COLO668 (cell line): ENCODE measurements at regions not wholly inside any gene's neighbourhood (a gene's known extent, or its start where the extent isn't known, plus 50 kb on each side); places are given as distances from the start of the nearest gene placed in this dataset.

ENCODE experiments used
- DNase-seq: peaks from one replicate; lab custom pipeline; 2025; ENCODE audit not compliant: unreplicated experiment; lab: John Stamatoyannopoulos, UW

DNA sequence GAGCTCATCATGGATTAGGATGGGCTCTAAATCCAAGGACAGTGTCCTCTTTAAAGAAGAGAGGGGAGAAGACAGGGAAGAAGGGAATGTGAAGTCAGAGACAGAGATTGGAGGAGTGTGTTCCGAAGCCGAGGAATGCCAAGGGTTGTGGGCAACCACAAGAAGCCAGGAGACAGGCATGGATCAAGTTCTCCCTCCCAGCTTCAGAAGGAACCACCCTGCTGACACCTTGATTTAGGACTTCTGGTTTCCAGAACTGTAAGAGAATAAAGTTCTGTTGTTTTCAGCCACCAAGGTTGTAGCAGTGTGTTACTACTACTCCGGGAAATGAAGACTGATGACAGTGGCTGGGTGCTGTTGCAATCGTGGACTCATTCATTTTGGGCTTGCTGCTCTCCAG lies 120.1 kb downstream of the RPS12 start:
- no peak for DNase-seq

DNA sequence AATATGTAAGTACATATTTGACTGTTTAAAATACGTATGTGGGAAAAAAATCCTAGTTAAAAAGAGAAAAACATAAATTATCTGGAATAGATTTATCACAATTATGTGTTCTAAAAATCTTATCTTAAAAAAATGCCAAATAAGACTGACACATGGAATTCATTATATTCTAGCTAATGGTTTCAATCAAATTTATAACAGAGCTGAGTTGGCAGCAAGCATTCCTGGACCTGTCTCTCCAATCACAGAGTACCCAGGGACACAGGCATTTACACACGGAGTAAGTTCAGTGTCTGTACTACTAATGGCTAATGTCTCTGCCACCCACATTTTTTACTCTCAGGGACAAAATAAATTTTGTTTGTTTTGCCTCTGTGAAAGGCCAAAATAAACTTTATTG lies 122.3 kb downstream of the RPS12 start:
- DNase-seq, result no peak

DNA sequence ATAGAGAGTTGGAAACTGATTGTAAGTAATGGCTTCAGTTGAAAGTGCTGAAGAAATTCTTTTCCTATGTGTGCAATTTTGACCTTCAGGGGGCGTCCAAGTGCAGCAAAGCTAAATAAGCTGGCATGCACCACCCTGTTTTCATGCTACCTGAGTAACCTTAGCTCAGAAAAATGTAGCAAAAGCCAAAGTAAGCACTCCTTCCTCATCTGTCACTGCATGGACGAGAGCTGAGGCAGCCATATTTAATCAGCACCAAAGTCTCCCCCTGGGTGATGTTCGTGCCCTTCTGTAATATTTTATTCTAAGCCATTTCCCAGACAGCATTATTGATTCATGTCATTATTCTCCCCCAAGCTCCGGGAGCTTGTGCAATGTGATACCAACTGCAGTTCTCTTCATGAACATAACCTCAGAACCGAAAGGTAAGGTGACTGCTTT lies 123.1 kb downstream of the RPS12 start:
- DNase-seq, result peak; percentile 34

DNA sequence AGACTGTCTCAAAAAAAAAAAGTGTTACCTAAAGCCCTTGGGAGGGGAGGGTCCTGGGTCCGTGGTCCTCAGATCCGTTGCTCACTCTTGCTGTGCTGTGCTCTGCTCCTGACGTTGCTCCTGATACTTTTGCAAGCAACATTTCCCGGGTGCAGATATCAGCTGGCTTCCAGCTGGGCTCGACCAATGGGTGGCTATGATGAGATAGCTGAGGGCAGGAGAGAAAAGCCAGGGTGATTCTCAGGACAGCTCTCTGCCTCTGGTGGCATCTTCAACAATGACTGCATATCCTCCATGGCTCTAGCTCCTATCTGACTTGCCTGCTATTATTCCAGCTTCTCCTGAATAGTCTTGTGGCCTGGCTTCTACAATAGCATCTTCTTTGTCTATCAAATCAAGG lies 134.5 kb downstream of the RPS12 start:
- no peak for DNase-seq

DNA sequence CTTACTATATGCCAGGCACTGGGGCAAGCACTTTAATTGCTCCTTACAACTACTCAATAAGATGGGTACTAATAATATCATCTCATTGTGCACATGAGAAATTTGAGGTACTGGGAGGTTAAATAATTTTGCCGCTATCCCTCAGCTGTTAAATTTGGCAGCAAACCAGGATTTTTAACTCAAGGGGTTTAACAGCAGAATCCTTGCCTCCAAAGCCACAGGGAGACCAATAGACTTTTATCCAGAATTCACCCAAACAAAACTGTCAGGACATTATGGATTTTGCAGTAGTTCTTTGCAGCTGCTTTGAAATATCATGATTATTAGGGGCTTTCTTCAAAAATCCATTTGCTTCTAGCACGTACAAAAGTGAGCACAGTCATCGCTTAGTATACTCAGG lies 136.2 kb downstream of the RPS12 start:
- DNase-seq, result no peak

DNA sequence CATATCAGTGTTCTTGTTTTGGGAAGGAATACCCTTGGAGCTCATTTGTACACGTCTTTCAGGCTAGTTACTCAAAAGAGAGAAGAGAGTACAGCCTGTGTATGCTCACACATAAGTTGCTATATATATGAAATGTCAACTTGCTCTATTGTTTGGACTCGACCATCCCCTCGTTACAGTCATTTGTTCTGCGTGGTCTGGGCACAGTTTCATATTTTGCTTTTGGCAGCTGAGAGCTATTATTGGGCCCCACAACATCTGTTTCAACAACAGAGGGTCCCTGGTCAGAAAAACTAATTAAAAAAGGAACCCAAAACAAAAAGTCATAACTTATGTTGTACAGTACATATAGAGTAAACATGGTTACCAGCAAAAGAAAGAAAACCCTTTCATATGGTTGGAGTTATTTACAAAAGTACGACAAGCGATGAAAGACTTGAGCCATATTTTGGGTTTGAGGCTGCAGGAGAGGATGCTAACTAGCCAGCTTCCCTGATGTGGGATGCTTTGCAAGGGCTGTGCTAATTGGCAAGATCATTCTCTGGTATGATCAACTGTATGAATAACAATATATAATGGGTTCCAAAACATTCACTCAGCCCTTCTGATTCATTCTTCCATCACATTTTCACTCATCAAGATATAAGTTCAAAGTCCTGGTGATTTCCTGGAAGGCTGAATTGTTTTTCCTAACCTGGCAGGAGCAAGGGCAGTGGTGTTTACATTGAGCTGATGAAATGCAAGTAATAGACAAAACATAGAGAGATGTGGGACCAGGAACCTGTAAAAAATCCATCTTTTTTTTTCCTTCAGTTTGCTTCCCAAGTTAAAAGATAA lies 137.9 kb downstream of the RPS12 start:
- no peak for DNase-seq

DNA sequence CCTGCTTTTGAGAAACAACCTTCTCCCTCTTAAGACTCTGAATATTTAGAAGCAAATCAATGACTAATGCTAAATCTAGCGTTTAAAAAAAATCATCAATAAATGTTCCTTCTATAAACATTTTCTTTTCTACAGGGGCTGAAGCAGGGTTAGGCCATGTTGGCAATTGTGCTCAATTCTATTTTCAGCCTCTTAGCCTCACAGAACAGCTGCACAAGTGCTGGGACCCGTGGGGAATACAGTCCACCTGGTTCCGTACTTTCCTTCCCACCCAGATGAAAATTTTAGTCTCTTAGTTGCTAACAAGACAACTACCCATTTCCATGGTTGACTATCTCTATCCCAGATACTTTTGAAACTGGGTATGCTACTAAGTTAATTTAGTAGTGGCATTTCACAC lies 138.6 kb downstream of the RPS12 start:
- no peak for DNase-seq

DNA sequence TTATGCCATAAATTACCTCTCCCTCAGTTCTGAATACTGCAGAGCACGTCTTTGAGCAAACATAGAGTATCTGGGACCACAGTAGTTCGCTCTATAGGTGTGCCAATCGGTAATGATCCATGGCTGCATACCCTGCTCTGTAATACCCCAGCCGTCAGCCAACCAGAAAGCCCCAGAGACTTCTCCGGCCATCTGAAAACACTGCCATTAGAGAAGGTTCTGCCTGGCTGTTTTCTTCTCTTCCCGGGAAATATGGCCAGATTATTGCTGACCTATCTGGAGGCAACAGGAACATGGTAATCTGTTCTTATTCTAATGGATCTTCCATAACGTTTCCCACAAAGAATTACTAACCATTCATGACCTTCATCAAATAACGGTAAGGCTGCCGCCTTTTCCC lies 139.9 kb downstream of the RPS12 start:
- DNase-seq, result no peak

DNA sequence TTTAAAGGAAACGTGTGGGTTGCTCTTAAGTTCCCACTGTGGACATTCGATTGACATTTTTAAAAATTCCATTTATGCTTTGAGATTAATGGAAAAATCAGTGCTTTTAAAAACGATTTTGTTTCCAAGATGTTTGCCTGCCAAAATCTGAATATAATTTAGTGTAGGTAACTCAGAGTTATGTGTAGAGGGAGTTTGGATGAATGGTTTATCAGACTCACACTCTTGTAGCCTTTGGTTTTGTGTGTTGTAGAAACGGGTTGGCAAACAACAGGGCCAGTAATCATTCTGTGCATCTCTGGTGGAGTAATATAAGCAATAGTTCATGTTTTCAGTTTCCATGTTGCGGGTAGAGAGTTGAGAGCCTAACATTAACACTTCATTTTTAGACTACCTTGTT lies 140.6 kb downstream of the RPS12 start:
- DNase-seq, result no peak

DNA sequence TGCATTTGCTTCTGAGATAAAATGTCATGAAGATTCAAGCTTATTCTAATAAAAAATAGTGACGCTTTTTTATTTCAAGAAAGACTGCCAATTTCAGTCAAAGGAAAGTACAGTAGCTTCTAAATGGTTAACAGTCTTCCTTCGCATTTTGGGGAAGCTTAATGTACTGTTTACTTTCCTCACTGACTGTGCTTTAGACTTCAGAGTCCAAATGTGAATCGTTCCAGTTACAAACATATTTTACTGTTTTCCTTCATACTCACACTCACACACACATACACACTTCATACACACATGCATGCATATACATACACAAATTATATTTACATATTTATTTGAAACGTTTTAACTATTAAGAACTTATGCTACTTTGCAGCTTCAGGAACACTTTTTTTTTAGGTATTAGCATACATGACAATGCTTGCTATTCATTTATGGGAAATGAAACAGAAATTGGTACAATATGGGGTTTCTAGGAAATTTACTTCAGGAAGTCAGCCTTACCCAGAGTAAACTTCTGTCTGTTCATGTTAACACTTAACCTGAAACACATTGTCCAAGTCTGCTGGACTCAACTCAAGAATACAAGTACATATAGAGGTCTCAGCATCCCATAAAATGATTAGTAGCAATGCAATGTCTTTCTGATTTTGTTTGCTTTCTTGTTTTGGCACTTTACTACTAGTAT lies 145.4 kb downstream of the RPS12 start:
- no peak for DNase-seq

DNA sequence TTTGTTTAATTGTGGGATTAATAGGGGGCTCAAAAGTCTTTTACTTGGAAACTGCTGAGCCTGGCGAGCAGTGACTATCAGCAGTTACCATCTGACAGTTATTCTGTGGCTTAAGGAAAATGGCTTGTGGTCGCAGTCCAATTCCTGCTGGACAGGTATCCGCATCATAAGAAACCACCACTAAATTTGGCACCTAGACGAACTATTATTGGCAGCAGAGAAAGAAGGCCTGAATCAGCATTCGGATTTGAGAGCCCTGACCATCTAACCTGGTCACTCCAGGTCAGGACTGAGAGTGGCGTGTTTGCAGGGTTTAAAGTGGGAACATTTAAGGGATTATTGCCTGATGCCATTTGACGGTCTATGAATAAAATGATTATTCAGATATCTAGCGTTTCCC lies 146.4 kb downstream of the RPS12 start:
- DNase-seq, result no peak

DNA sequence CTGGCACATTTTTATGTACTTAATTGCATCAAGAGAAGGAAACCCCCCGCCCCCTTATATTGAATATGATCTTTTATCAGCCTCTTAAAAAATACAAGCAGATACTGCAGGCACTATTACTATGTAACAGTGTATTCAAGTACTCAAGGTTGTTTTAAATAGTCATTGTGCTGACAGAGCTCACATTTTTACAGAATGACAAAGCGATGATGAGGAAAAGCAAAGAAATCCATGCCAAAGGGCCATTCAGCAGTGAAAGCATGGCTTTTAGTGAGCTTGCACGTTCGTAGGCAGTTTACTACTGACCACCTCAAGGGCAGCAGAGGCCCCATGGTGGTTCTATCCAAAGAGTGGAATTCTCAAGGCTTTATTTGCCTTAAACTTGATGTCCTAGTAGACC lies 146.8 kb downstream of the RPS12 start:
- no peak for DNase-seq

DNA sequence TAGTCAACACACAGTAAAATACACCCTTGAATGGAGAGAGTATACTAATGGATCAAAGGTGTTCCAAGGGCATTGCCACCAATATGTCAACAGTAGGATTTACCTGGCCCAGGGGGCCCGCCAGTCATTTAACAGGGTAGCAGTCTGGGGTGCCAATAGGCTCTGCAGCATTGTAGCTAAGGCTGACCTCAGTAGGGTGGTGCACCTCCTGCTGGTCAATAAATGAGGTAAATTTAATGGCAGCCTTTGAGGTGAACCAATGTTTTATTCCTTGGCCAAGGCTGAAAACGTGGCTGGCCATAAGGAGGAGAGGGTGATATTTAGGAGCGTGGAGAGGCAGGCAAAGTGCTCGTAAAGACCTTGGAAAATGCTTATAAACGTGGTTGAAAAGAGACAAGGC lies 147.2 kb downstream of the RPS12 start:
- no peak for DNase-seq

DNA sequence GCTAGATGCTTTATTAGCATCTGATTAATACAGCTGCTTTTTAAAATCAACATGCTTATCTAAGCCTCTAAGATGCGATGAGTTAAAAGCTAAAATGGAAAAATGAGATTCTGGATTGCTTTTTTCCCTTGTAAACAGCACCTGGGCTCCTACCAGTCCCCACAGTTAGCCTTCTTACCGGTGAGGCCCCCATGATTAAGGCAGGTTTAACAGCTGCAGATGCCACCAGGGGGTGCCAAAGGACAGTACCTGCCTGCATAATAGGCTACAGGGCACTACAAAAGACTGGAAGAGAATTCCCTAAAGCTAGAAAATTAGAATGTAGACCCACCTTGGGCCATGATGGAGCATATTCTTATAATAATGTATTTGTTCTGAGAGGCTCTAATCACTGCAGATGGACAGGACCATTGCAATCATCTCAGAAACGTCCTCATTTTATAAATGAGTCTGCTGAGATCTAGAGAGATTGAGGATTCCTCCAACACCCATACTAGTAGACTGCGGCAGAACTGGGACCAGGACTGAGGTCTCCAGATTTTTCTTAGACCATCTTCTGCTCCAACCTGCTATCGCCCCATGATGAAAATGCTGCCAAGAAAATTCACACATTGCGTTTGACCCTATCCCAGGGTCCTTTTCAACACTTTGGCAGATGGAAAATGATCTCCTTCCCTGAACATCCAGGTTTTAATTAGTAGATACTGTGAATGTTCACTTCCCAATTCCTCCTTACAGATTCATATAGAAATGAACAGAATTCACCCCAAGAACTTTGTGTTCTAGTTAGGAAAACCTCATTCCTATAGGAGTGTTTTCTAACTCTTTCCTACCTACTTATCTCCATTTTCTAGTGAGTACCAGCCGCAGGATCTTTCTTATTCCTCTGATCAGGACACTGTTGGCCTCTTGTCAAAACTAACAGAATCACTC lies 148.8 kb downstream of the RPS12 start:
- peak; percentile 55 for DNase-seq

DNA sequence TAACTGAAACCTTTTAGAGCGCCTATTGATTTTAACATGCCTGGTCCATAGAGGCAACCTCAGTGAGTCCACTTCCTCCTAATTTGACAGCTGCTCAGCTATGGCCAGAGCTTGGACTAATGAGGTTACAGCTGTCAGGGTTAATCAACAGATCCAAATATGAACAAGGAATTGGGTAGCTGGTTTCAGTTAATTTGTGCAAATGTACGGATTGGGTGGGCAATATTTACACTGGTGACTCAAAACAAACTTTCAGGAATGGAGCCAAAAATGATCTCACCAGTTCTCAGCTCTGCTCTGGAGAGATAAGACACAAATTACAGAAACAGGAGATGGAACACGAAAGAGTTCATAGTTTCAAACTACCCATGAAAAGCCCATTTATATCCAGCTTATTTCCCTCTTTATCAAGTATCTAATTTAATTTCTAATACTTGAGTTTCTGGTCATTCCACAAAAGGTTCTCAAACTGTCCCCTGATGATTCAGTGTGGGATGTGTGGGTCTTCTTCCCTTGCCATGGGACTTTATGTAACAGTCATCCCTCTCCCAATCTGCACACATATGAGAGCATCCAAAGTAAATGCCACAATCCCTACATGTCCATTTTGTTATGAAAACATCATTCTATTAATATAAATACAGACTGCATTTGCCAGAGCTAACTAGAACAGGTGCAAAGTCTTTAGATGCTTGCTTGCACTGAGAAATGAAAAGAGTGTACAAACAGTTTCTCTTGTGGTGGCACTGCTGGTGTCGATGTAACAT lies 149.9 kb downstream of the RPS12 start:
- DNase-seq, result peak; percentile 2

DNA sequence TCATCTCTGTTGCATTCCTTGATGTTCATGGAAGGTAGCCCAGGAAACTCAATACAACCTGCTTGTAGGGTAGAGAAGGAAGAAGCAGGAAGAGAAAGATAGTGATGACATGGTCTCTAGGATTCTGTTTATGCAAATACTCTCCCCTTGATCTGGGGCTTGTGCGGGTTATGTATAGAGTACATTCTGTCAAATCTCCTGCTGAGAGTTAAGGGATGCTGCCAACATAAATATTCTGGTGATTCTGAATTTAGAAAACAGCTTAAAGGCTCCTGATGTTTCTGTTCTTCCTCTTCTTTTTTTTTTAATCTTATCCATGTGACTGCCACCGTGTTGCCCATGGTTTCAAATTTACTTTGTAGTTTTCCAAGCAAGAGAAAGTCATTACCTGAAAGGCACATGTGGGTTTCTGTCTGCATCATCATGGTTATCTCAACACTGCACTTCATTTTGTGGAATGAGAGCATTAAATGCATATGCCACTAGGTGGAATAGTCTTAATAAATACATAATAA lies 150.6 kb downstream of the RPS12 start:
- no peak for DNase-seq

DNA sequence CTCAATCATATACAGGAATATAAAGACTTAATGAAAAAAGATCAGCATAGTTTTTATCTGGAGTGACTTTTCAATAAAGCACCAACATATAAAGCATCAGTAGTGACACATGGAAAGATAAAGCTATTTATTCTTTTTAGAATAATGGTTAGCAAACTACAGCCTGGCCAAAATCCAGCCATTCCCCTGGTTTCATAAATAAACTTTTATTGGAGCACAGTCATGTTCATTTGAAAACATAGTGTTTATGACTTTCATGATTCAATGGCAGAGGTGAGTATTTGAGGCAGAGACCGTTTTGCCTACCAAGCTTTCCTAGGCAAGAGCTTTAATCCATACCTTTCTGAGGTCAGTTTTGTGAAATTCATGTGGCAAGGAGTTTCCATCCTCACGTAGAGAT lies 153.5 kb downstream of the RPS12 start:
- no peak for DNase-seq

DNA sequence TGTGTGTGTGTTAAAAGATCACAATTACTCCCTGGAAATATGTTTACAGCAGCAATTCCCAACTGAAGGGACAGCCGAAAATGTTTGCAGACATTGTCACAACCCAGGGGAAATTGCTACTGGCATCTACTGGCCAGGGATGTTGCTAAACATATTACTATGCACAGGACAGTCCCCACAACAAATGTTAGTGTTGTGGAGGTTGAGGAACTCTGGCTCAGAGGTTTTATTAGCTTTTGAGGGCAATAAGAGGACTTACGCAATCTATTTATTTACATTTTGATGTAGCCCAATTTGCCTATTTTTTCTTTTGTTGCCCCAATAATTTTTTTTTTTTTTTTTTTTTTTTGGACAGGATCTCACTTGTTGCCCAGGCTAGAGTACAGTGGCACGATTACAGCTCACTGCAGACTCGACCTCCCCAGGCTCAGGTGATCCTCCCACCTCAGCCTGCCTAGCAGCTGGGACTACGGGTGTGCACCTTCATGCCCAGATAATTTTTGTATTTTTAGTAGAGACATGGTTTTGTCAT lies 154.1 kb downstream of the RPS12 start:
- no peak for DNase-seq

DNA sequence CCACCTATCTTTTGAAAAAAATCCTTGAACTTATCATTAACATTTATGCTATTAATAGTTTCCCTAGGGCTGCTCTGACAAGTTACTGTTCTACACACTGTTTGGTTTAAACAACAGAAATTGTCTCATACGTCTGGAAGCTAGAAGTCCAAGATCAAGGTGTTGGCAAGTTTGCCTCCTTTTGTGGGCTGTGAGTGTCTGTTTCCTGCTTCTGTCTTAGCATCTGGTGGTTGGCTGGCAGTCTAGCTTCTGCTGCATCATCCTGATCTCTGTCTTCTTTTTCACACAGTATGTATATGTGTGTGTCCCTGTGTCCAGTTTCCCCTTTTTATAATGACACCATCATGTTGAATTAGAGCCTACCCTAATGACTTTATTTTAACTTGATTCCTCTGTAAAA lies 154.8 kb downstream of the RPS12 start:
- DNase-seq, result no peak

DNA sequence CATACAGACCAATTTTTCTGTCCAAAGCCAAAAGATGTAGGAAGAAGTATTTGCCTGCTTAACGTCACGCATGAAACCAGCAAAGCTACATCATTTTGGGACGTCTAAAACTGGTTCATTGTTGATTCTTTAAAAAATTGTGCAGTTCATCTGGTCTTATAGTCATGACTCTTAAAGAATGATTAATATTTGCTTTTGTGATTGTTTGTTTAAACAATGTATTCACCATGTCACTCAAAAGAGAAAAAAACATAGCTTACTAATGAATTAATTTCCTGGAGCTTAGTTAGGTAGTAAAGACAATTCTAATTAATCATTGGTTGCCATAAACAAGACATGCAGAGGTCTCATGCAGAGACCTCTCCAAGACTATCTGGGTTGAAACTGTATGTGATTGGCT lies 157.3 kb downstream of the RPS12 start:
- no peak for DNase-seq
